Loucy (cell line): ENCODE measurements at regions not wholly inside any gene's neighbourhood (a gene's known extent, or its start where the extent isn't known, plus 50 kb on each side); places are given as distances from the start of the nearest gene placed in this dataset.

Source experiments
- CTCF ChIP-seq: fragments of 200-600 bp; sonication (generic); conservative IDR thresholded peaks from 2 replicates; pipeline ENCODE4 v1.5.1; 2014; ENCODE audit warnings: mild to moderate bottlenecking, antibody characterized with exemption, low read length
- EZH2phosphoT487 ChIP-seq: fragments of 200-600 bp; IDR thresholded peaks from 2 replicates; pipeline ENCODE4 v1.6.1; 2018; ENCODE audit warnings: antibody characterized with exemption, mild to moderate bottlenecking, moderate library complexity, borderline replicate concordance

DNA sequence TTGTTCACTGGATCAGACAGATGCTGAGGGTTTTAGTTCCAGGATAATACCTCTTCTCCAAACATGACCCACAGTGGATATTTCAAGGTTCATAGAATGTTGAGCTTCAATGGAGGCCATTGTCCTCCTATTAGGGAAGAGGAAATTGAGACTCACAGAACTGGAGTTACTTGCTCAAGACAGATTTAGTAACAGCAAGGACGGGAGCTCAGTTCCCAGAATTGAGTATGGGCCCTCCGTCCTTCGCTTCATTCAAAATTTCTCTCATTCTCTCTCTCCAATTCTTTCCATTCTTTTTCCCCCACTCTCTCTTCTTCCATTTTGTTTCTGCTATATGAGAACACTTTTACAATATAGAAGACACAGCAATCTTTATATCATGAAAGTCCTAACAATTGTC is 94.0 kb downstream of the DNAJB9 start:
- TF ChIP-seq CTCF (no peak), EZH2phosphoT487 (no peak)
